ENCODE measurements at regions not wholly inside any gene's neighbourhood (a gene's known extent, or its start where the extent isn't known, plus 50 kb on each side); places are given as distances from the start of the nearest gene placed in this dataset.

DNA sequence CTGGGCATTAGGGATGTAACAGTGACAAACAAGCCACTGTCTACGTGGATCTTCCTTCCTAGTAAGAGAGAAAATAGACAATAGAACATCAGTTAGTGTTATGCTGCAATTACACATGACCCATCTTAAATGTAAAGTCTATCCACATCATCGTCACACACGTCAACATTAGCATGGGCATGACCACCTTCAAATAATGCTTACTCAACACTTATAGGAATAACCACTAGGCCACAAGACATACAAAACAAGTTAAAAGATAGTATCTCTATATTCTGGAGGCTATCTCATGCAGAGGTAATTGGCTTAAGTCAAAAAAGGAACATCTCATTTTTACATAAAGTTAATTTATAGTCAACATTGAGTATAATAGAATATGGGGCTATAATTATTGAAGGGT lies 156.5 kb downstream of the MOXD1 start:
- DNase-seq (ENCODE audit: extremely low spot score in 2 of 2) = no peak
- Histone ChIP-seq H3K9me3 (no peaks in the 10 kb centered on the region), H3K4me3 (no peak overlapping the region), H3K27ac (no peak overlapping the region), H3K27me3 (no peaks in the 10 kb centered on the region), H3K36me3 (no peaks in the 10 kb centered on the region), H3K4me1 (no peaks in the 10 kb centered on the region)
- TF ChIP-seq, protein P1, sequence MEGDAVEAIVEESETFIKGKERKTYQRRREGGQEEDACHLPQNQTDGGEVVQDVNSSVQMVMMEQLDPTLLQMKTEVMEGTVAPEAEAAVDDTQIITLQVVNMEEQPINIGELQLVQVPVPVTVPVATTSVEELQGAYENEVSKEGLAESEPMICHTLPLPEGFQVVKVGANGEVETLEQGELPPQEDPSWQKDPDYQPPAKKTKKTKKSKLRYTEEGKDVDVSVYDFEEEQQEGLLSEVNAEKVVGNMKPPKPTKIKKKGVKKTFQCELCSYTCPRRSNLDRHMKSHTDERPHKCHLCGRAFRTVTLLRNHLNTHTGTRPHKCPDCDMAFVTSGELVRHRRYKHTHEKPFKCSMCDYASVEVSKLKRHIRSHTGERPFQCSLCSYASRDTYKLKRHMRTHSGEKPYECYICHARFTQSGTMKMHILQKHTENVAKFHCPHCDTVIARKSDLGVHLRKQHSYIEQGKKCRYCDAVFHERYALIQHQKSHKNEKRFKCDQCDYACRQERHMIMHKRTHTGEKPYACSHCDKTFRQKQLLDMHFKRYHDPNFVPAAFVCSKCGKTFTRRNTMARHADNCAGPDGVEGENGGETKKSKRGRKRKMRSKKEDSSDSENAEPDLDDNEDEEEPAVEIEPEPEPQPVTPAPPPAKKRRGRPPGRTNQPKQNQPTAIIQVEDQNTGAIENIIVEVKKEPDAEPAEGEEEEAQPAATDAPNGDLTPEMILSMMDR (IDR thresholded peaks at IDR 0.05) = no peak
- TF ChIP-seq POLR2A (IDR thresholded peaks at IDR 0.05) (no peak), POLR2AphosphoS5 (IDR thresholded peaks at IDR 0.05; ENCODE audit: insufficient read depth in 1 of 2, low read depth in 1 of 2) (no peak)
- intact Hi-C loops (cut with DNase I) = no loop called here

DNA sequence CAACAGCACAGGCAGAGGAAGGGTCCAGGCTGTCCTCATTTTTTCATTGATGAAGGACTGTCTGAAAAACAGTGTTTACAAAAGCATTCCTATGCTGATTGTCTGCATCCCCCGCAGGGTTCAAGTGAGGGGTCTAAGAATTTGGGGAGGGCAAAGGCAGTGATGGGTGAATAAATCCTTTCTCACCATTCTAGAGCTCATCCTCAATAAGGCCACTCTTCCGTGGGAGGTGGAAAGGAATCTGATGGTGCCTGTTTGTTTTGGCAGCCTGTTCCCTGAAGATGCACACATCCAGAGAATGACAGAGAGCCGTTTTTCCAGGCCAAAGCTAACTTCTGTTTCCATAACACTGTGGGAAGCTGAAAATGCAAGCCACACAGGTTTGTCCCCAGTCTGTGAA lies 164.5 kb downstream of the MOXD1 start:
- Histone ChIP-seq H3K4me3 (no peak overlapping the region), H3K4me1 (peaks cover 5% of the 10 kb centered on the region), H3K36me3 (no peaks in the 10 kb centered on the region), H3K9me3 (no peaks in the 10 kb centered on the region), H3K27ac (no peak overlapping the region), H3K27me3 (no peaks in the 10 kb centered on the region)
- intact Hi-C loops (cut with DNase I) = no loop called here
- no peak for DNase-seq (ENCODE audit: extremely low spot score in 2 of 2)
- TF ChIP-seq POLR2AphosphoS5 (IDR thresholded peaks at IDR 0.05; ENCODE audit: insufficient read depth in 1 of 2, low read depth in 1 of 2) = no peak

DNA sequence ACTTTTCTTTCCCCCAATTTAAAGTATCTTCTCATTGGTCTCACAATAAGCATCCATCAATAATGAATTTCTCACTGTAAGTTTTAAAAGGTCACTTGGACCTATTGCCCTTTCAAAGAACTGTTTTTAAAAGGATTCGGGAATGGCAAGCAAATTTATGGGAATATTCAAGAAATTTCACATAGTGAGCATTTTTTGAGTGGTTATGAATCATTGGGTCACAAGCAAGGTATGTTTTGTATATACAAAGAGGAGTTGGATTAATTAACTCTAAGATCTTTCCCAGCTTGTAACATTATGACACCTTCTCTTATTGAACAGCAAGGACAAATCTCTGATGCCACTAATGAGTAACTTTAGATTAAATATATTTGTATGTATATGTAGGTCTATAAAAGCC lies 165.0 kb downstream of the MOXD1 start:
- intact Hi-C loops (cut with DNase I) = no loop called here
- H3K9me3 ChIP-seq = no peaks in the 10 kb centered on the region
- no peak for TF ChIP-seq POLR2A (IDR thresholded peaks at IDR 0.05)
- TF ChIP-seq, protein P1 (IDR thresholded peaks at IDR 0.05) = no peak
- no peak for TF ChIP-seq POLR2AphosphoS5 (IDR thresholded peaks at IDR 0.05; ENCODE audit: insufficient read depth in 1 of 2, low read depth in 1 of 2)
- H3K27ac ChIP-seq = no peak overlapping the region
- no peaks in the 10 kb centered on the region for H3K36me3 ChIP-seq
- H3K27me3 ChIP-seq = no peaks in the 10 kb centered on the region
- H3K4me1 ChIP-seq = peaks cover 10% of the 10 kb centered on the region
- no peak for DNase-seq (ENCODE audit: extremely low spot score in 2 of 2)
- H3K4me3 ChIP-seq = no peak overlapping the region

DNA sequence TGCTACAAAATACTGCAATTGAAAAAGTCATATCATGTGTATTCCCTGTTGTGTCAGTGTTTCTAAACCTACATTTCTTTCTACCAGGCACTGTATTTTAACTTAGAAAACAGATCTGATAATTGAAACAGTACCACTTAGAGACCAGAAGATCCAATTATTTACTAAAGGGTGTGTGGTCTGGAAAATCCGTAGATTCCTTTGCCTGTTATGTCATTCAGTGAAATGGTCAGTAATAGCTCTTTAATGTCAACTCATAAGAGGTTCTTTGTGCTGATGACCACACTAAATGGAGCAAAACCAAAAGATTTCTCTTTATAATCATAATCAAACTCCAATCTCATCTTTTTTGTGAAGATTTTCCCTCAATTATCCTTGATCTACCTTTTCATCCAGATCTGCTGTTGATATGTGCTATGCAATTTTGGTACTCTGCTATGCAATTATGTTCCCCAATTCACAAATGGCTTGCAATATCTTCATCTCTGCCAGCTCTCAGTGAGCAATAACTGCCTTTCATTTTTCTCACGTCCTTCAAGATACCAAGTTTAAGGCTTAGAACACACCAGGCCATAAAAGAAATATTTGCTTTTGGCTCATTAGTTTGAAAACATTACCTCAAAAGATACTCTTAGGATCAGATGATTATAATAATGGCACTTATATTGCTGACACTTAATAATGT lies 165.5 kb downstream of the MOXD1 start:
- TF ChIP-seq POLR2AphosphoS5 (IDR thresholded peaks at IDR 0.05; ENCODE audit: insufficient read depth in 1 of 2, low read depth in 1 of 2) = no peak
- TF ChIP-seq, protein P1 (IDR thresholded peaks at IDR 0.05) = no peak
- TF ChIP-seq POLR2A (IDR thresholded peaks at IDR 0.05) = no peak
- H3K9me3 ChIP-seq = no peaks in the 10 kb centered on the region
- no peaks in the 10 kb centered on the region for H3K27me3 ChIP-seq
- H3K4me3 ChIP-seq = no peak overlapping the region
- H3K4me1 ChIP-seq = peaks cover 11% of the 10 kb centered on the region
- H3K27ac ChIP-seq = no peak overlapping the region
- intact Hi-C loops (cut with DNase I) = no loop called here
- no peak for DNase-seq (ENCODE audit: extremely low spot score in 2 of 2)
- no peaks in the 10 kb centered on the region for H3K36me3 ChIP-seq

DNA sequence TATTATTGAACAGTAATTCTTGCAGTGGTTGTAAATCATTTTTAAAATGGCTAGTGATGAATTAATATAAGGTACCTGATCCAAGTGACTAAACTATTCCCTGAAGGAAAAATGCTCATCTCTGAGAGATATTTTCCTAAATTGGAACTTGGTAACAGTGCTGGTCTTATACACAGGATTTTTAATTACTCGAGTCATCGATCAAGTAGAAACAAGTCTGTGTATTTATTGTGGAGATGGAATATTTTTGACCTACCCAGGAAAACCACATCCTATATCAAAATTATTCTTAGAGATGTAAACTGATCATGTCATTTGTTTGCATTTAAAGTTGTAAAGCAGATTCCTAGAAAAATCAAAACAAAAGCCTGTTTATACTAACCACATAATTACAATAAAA lies 166.9 kb downstream of the MOXD1 start:
- no peak for TF ChIP-seq POLR2AphosphoS5 (IDR thresholded peaks at IDR 0.05; ENCODE audit: insufficient read depth in 1 of 2, low read depth in 1 of 2)
- TF ChIP-seq POLR2A (IDR thresholded peaks at IDR 0.05) = no peak
- TF ChIP-seq, protein P1 (IDR thresholded peaks at IDR 0.05) = no peak
- Histone ChIP-seq H3K36me3 (no peaks in the 10 kb centered on the region), H3K9me3 (no peaks in the 10 kb centered on the region), H3K27me3 (no peaks in the 10 kb centered on the region), H3K27ac (no peak overlapping the region), H3K4me1 (peaks cover 11% of the 10 kb centered on the region), H3K4me3 (no peak overlapping the region)
- no peak for DNase-seq (ENCODE audit: extremely low spot score in 2 of 2)
- intact Hi-C loops (cut with DNase I) = no loop called here

All from vagina (tissue), 2 donors.